ENCODE measurements at regions not wholly inside any gene's neighbourhood (a gene's known extent, or its start where the extent isn't known, plus 50 kb on each side); places are given as distances from the start of the nearest gene placed in this dataset.

- ATAC-seq = no peak
- CTCF ChIA-PET (ENCODE audit: low intra/inter-chr PET ratio, low total read pairs) = no interaction called here
- H2AFZ ChIP-seq (ENCODE audit: low read length) = no peak overlapping the region
- POLR2A ChIA-PET = no interaction called here
- no peaks in the 10 kb centered on the region for H3K36me3 ChIP-seq (replicated peaks in 1 of 2; ENCODE audit: control insufficient read depth in 1 of 2, insufficient read depth in 2 of 2, low read length in 2 of 2)
- H3K79me2 ChIP-seq (ENCODE audit: insufficient read depth, low read length) = no peaks in the 10 kb centered on the region
- no peaks in the 10 kb centered on the region for H3K9me3 ChIP-seq (ENCODE audit: low read length)
- no peak for DNase-seq (ENCODE audit: low spot score)
- no peaks in the 10 kb centered on the region for H4K20me1 ChIP-seq (ENCODE audit: insufficient read depth, low read length)
- H3K27me3 ChIP-seq (ENCODE audit: control insufficient read depth in 1 of 2, insufficient read depth in 2 of 2, low read length in 2 of 2) = peaks cover 12 to 29% of the 10 kb centered on the region in 2 experiments
- no peak overlapping the region for H3K27ac ChIP-seq (ENCODE audit: extremely low read length, insufficient read depth, low read length)
- in situ Hi-C loops (cut with HindIII; ENCODE audit: extremely low pct_ligation_motif_present, low pct_unique_long_range_greater_than_20kb) (no loop called here), intact Hi-C loops (cut with micrococcal nuclease; ENCODE audit: unreplicated experiment) (loop anchor here (5.0 kb wide), 1 partner anchor 415 kb away; no protein-coding TSS in a partner anchor)
- TF ChIP-seq SIN3A (IDR thresholded peaks at IDR 0.05; ENCODE audit: borderline replicate concordance, low read depth, low read length) = no peak
- TF ChIP-seq NR2C2 (CRISPR knock-in tag; IDR thresholded peaks at IDR 0.05; ENCODE audit: borderline replicate concordance) = no peak
- no peak for TF ChIP-seq ZNF773 (CRISPR knock-in tag; IDR thresholded peaks at IDR 0.05; ENCODE audit: borderline replicate concordance)
- TF ChIP-seq MAFK (conservative IDR thresholded peaks at IDR 0.05 in 1 of 2, IDR thresholded peaks at IDR 0.05 in 1 of 2; ENCODE audit: low read length in 2 of 2) = no peak
- TF ChIP-seq ERF (CRISPR knock-in tag; IDR thresholded peaks at IDR 0.05) = no peak
- TF ChIP-seq TGIF2 (CRISPR knock-in tag; IDR thresholded peaks at IDR 0.05) = no peak
- TF ChIP-seq, protein P1, sequence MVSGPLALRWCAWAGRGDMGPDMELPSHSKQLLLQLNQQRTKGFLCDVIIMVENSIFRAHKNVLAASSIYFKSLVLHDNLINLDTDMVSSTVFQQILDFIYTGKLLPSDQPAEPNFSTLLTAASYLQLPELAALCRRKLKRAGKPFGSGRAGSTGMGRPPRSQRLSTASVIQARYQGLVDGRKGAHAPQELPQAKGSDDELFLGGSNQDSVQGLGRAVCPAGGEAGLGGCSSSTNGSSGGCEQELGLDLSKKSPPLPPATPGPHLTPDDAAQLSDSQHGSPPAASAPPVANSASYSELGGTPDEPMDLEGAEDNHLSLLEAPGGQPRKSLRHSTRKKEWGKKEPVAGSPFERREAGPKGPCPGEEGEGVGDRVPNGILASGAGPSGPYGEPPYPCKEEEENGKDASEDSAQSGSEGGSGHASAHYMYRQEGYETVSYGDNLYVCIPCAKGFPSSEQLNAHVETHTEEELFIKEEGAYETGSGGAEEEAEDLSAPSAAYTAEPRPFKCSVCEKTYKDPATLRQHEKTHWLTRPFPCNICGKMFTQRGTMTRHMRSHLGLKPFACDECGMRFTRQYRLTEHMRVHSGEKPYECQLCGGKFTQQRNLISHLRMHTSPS (CRISPR knock-in tag; IDR thresholded peaks at IDR 0.05; ENCODE audit: low read depth) = no peak
- no TSS peak for BruUV-seq (replicated peaks)
- H3K4me1 ChIP-seq (ENCODE audit: insufficient read depth, low read length) = no peaks in the 10 kb centered on the region
- no peak for FAIRE-seq
- H3K4me2 ChIP-seq (ENCODE audit: low read depth, low read length) = no peak overlapping the region
- no peak overlapping the region for H3K4me3 ChIP-seq (replicated peaks in 1 of 3; ENCODE audit: insufficient read depth in 1 of 3, low read depth in 2 of 3, low read length in 3 of 3)
- WGBS (ENCODE audit: low lambda C conversion rate) = 36% methylated on average over 7 of the region's 12 CpGs
- H3K9ac ChIP-seq (ENCODE audit: insufficient read depth, low read depth, low read length) = no peak overlapping the region
Observed at GRCh38 chr3:127042634-127043033, 59.7 kb downstream of the PLXNA1 start.
